WI38 (cell line): ENCODE measurements at regions not wholly inside any gene's neighbourhood (a gene's known extent, or its start where the extent isn't known, plus 50 kb on each side); places are given as distances from the start of the nearest gene placed in this dataset.

Experiments
- H3K4me3 ChIP-seq: 2 replicates; pipeline ENCODE4 v1.5.1; 2011; ENCODE audit warnings: low read depth, mild to moderate bottlenecking, control low read depth, low read length
- TF ChIP-seq, protein P1 (sequence below): IDR thresholded peaks from 2 replicates; pipeline ENCODE4 v1.5.1; 2012; ENCODE audit warnings: low read depth, mild to moderate bottlenecking, control low read depth, low read length

GRCh38 chr1:207971331-207972219 lies 60.6 kb upstream of the CD34 start:
- TF ChIP-seq, protein P1, sequence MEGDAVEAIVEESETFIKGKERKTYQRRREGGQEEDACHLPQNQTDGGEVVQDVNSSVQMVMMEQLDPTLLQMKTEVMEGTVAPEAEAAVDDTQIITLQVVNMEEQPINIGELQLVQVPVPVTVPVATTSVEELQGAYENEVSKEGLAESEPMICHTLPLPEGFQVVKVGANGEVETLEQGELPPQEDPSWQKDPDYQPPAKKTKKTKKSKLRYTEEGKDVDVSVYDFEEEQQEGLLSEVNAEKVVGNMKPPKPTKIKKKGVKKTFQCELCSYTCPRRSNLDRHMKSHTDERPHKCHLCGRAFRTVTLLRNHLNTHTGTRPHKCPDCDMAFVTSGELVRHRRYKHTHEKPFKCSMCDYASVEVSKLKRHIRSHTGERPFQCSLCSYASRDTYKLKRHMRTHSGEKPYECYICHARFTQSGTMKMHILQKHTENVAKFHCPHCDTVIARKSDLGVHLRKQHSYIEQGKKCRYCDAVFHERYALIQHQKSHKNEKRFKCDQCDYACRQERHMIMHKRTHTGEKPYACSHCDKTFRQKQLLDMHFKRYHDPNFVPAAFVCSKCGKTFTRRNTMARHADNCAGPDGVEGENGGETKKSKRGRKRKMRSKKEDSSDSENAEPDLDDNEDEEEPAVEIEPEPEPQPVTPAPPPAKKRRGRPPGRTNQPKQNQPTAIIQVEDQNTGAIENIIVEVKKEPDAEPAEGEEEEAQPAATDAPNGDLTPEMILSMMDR: no peak
- no peak overlapping the region for H3K4me3 ChIP-seq

DNA sequence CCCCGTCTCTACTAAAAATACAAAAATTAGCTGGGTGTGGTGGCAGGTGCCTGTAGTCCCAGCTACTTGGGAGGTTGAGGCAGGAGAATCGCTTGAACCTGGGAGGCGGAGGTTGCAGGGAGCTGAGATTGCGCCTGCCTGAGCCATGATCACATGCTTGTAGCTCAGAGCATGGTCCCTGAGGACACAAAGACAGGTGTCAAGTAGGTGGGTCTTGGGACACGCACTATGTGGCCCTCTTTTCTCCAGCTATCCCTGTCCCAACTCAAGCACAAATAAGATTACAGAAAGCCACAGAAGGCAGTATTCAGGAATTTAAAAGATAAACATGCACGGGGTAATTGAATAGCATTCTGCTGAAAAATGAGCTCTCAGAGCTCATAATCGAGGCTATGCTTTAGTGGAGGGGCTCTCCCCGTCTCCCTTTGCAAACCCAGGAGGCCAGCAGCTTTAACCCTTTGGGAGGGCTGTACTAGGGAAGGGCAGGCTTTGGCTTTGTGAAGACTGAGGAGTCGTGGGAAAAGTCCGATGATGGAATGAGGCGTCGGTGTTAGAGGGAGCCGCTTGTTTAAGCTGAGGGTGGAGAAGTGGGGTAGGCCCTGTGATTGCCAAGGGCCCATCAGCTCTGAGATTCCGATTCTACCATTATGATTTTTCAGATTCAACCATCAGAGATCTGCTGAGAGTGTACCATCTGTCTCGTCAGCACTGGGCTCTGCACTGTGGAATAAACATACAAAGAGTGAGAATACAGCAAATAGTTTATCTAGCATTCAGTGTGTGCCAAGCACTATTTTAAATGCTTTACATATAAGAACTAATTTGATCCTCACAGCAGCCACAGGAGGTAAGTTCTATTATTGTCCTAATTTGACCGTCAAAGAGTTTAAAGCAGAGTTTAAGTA lies 59.7 kb upstream of the CD34 start:
- TF ChIP-seq, protein P1: no peak
- no peak overlapping the region for H3K4me3 ChIP-seq

DNA sequence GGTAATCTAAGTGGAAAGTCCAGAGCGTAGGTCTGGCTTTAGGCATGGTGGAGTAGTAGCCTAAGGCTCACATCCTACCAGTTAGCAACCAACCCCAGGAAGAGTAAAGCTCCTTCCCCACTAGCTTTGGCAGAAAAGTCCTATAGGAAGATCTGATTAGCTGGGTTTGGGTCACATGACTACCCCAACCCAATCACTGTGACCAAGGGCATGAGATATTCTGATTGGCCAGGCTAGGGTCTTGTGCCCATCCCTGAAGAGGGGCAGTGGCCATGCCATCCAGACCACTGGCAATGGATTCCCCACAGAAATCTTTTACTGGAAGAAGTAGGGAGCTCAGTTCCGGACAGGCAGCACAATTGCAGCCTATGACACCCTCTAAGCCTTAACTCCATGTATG lies 58.6 kb upstream of the CD34 start:
- TF ChIP-seq, protein P1: no peak
- no peak overlapping the region for H3K4me3 ChIP-seq

GRCh38 chr1:207968521-207969009 lies 57.6 kb upstream of the CD34 start:
- TF ChIP-seq, protein P1: no peak
- no peak overlapping the region for H3K4me3 ChIP-seq

DNA sequence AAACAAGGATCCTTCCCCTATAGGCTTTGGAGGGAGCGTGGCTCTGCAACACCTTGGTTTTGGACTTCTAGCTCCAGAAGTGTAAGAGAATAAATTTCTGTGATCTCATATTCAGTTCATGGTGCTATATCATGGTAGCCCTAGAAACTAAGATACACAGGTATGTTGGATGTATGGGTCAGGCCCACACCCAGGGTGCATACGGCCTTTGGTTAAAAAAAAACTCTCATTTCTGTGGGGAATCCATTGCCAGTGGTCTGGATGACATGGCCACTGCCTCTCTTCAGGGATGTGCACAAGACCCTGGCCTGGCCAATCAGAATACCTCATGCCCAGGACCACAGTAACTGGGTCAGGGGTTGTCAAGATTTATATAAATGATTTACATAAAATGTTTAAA lies 56.8 kb upstream of the CD34 start:
- TF ChIP-seq, protein P1: no peak
- H3K4me3 ChIP-seq: no peak overlapping the region

DNA sequence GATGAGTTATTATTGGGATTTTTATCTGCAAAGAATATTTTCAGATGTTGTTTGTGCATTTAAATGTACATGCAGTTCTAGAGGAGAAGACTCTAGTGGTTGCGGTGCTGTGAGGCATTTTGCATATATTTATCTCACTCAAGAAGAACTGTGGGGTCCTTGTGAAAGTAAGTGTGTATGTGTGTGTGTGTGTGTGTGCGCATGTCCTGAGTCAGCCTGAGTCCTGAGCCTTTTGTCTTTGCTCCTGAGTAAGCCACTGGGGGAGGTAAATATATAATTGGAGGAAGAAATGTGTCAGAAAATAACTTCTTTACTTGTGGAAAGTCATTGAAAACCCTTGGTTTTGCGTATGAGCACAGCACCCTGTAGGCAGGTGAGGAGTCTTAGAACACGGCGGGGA lies 55.6 kb upstream of the CD34 start:
- H3K4me3 ChIP-seq: no peak overlapping the region
- TF ChIP-seq, protein P1: no peak
